ENCODE measurements at regions not wholly inside any gene's neighbourhood (a gene's known extent, or its start where the extent isn't known, plus 50 kb on each side); places are given as distances from the start of the nearest gene placed in this dataset.

DNA sequence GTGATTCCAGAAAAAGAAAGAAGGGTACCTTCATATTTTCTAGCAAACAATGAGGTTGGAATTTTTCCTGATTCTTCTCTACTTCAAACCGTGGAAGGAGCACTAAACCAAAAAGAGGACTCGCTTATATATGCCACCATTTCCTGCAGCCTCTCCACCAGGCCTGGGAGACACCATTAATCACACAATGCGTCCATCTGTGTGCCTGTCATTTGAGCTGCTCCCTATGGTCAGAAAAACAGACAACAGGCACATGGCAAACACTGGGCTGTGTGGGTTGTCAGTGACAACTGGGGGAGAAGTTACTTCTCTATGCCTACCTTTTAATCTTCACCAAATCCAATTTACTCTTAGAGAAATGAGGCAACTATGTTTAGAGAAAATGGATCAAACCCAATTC is 71.9 kb downstream of the NR2F2 start:
- no peak for TF ChIP-seq NFYB (IDR thresholded peaks at IDR 0.05; ENCODE audit: extremely low read depth, insufficient read length)
- TF ChIP-seq ARHGAP35 (IDR thresholded peaks at IDR 0.05; ENCODE audit: partially characterized antibody): no peak
- no peak for TF ChIP-seq EZH2 (IDR thresholded peaks at IDR 0.05; ENCODE audit: borderline replicate concordance, low read depth, low read length)

All from K562 (cell line).